Activated CD8-positive, alpha-beta memory T cell treated with anti-CD3 and anti-CD28 coated beads, Interleukin-2, amount 50 U/mL, for 1 hour (primary cell): ENCODE measurements at regions not wholly inside any gene's neighbourhood (a gene's known extent, or its start where the extent isn't known, plus 50 kb on each side); places are given as distances from the start of the nearest gene placed in this dataset.

ENCODE experiments used
- DNase-seq: peaks from one replicate; pipeline ENCODE4 v3.0.0-alpha.2; 2020; ENCODE audit errors: extremely low read depth

DNA sequence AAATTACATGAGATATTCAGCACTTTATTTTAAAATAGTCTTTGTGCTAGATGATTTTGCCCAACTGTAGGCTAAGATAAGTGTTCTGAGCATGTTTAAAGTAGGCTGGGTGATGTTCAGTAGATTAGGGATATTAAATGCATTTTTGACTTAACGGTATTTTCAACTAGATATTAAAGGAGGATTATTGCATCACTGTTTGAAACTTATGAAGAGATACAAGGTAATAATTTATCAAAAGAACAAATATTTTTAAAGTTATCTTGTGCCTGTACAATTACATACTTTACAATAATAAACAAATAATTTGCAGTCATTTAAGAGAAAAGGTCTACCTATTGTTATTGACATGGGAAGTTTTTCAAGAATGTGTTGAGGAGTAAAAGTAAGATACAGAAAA lies 368.6 kb upstream of the DCN start:
- DNase-seq: no peak

- no peak for DNase-seq
Observed at GRCh38 chr12:91542666-91543065, 360.0 kb upstream of the DCN start.

- no peak for DNase-seq
Observed at GRCh38 chr12:91542067-91542466, 359.4 kb upstream of the DCN start.

DNA sequence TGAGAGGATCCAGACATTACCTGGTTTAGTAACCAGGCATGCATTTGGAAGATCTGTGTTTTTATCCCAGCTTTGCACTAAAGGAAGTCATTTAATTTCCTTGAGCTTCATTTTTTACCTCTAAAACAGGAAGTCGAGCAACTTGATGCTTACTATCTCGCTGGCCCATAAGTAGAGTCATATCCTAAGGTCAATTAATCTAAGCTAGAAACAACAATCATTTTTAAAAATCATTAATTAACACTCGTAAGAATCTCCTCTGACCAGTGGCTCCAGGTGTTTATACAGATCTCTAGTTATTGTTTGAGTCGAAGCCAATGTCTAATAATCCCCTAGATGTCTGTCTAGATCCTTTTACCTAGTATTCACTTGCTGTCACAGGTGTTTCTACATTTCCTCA lies 355.8 kb upstream of the DCN start:
- DNase-seq: no peak

- no peak for DNase-seq
Observed at GRCh38 chr12:91533366-91533765, 350.7 kb upstream of the DCN start.

- no peak for DNase-seq
Observed at GRCh38 chr12:91529829-91530228, 347.2 kb upstream of the DCN start.

- DNase-seq: no peak
Observed at GRCh38 chr12:91523831-91524230, 341.2 kb upstream of the DCN start.

GRCh38 chr12:91516695-91517047 lies 334.1 kb upstream of the DCN start:
- no peak for DNase-seq

DNA sequence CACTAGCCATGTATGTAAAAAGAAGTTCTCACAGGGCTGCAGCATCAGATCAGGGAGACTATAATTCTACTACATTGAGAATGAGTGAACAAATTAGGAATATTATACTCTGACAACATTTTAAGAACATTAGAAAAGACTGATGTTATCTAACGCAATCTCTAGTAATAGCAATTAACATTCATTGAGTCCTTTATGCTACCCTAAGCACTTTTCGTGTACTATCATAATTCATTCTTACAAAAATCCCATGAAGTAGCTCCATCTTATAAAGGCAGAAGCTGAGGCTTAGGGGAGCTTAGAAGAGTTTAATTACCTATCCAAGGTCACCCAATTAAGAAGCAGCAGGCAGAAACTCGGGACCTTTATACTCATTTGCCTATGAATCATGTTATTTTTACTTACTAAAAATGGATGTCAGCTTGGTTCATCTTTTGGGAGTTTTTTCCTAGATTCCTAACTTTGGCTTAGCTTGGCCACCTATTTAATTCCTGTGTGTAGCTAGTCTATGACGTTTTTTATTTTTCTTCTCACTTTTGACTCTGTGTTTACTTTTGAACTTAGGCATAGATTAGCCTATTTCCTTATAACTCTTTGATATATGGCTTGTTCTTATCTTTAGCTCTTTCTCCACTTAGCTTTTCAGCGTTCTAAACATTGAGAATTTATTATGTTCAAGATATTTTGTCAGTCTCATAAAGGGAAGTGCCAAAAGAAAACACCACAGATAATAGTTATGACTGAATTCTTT lies 333.5 kb upstream of the DCN start:
- no peak for DNase-seq

GRCh38 chr12:91513313-91513712 lies 330.7 kb upstream of the DCN start:
- DNase-seq: no peak

DNA sequence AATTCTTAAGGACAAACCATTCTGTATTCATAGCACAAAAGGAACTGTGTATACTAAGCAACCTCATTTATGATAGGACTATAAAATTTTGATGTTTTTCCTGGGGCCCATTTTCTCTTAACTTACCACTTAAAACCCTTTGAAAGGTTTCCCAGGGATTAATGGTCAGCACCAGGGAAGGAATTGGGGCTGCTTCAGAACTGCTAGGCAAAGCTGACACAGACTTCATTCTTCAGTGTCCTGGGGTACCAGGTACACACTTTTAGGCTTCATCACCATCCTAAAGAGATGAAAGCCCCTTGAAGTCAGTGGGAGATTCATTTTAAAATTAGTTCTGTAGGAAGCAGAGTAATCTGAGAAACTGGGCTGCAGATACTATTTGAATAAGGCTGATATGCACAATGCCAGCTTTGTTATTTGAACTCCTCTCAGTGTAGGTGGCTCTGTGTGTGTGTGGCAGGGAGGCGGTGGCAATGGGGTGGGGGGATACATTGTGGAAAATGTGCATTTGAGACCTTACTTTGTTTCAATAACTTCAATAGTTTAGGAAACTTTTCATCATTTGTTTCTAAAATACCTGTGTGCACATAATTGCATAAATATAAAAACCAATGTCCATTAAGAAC lies 329.3 kb upstream of the DCN start:
- DNase-seq: no peak

DNA sequence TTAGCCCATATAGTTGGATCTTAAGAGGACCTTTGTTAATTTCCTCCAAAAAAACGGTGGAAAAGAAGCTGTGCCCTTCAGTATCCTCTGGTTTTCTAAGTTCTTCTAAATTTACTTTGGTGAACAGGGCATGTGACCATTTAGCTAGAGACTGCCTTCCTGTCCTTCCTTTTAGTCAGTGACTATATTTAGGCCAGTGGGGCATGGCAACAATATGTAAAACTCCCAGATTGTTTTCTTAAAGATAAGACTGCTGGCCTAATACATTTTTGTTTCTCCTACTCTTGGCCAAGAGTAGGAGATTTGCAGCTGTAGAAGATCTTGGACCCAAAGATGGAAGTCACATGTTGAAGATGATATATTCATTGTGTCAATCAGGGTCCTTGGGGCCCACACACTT lies 325.1 kb upstream of the DCN start:
- no peak for DNase-seq

- no peak for DNase-seq
Observed at GRCh38 chr12:91506452-91506851, 323.8 kb upstream of the DCN start.

- no peak for DNase-seq
Observed at GRCh38 chr12:91505006-91505405, 322.4 kb upstream of the DCN start.

DNA sequence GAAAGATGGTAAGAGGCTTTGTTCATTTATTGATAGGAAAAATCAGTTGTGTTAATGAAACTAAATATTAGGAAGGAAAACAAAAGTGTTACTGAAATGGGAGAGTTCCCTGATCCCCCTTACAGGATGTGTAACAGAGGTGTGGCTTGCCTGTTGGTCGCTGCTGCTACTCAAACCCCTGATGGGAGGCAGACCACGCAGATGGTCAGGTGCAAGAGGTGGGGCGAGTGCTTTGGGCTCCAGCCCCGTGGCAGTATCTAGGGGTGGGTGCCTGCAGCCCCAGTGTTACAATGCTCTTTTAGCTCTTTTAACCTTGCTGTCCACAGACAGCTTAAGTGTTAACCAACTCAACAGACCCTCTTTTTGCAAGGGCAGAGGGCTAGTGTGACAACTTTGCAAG lies 319.6 kb upstream of the DCN start:
- no peak for DNase-seq

DNA sequence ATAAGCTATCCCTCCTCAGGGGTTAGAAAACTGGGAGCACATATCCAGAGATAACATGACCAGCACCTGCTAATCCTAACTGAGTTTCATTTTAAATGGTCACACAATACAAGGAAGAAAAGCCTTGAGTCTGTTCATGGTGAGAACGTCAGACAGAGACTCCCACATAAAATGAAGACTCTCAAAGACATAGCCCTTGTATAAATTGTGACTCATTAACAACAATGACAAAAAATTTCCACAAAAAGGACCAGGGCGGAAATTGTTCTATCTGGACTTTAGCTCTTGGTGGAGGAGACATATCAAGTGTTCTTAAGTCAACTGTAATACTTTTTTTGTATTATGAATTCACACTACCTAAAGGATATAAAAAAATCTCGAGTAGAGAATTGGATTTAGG lies 313.7 kb upstream of the DCN start:
- DNase-seq: no peak

- DNase-seq: no peak
Observed at GRCh38 chr12:91493308-91493707, 310.7 kb upstream of the DCN start.

- DNase-seq: no peak
Observed at GRCh38 chr12:91492648-91493047, 310.0 kb upstream of the DCN start.

DNA sequence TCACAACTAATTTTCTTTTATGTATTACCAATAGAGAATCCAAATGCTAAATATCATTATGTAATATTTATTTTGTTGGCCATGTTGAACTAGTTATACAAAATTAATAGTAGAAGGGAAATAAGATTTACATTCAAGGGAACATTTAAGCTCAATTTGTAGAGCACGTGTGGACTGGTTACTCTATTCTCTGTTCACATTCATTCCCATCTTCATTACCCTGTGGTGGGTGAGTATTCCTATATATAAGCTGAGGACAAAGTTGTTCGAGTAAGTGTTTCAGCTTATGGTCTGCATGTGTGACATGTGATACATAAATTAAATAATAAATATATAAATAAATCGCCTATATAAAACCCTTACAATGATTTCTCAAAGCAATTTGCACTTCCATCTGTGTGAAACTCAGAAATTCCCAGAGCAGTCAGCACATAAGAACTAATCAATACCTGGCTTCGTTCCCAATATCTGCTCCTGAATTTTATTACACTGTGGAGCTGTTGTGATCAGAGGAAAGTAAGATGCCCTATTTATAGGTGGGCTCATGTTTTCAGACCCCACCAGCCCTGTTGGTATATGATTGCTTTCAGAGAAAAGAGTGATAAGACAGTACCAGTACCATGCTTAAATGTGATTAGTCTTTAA lies 308.2 kb upstream of the DCN start:
- DNase-seq: no peak

- no peak for DNase-seq
Observed at GRCh38 chr12:91483471-91483985, 300.9 kb upstream of the DCN start.

GRCh38 chr12:91482231-91482630 lies 299.6 kb upstream of the DCN start:
- no peak for DNase-seq

DNA sequence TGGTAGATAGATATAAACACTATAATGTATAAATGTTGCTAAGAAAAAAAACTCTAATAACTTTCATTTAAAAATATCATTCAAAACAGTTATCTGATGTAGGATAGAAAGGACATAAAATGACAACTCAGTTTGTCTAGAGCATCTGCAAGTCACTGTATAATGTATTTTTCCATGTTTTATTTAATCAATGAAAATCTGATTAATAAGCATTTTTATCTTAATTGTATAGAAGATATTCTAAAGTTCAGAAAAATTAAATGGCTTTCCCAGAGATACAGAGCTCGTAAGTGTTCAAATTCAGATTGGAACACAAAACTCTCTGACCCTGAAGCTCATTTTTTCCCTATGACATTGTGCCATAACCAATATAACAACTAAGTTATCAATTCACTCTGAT lies 295.9 kb upstream of the DCN start:
- DNase-seq: no peak

- DNase-seq: no peak
Observed at GRCh38 chr12:91467686-91468085, 285.1 kb upstream of the DCN start.
